H1 (cell line): ENCODE measurements at regions not wholly inside any gene's neighbourhood (a gene's known extent, or its start where the extent isn't known, plus 50 kb on each side); places are given as distances from the start of the nearest gene placed in this dataset.

Experiments
- CTCF ChIA-PET: fragments of 300-600 bp; sonication (Branson Sonifier 250); formaldehyde crosslinking; loops from one replicate; lab custom pipeline; 2021; ENCODE audit not compliant: partially characterized antibody; lab: Charles Lee
- POLR2A ChIA-PET: fragments of 300-600 bp; sonication (Branson Sonifier 250); formaldehyde crosslinking; loops from one replicate; lab custom pipeline; 2021; ENCODE audit warnings: inconsistent platforms; ENCODE audit not compliant: partially characterized antibody; lab: Charles Lee
- DNase-seq, 2 experiments: peaks; one replicate each; pipeline versions ENCODE4 v3.0.0 to v3.0.0-alpha.2; 2010 to 2022; ENCODE audit warnings: low spot score in 2 of 2, low read depth in 1 of 2, mixed read lengths in 1 of 2
- FAIRE-seq: peaks from 2 replicates; lab custom pipeline; 2011; peaks lifted over from hg19 to GRCh38; lab: Jason Lieb, UNC
- H2AFZ ChIP-seq: 2 replicates; pipeline ENCODE4 v1.8.1; 2012; ENCODE audit warnings: low read length, inconsistent platforms
- H2AK5ac ChIP-seq: 2 replicates; pipeline ENCODE4 v1.6.1; 2013; ENCODE audit warnings: low read depth, low read length
- H2BK120ac ChIP-seq: replicated peaks from 2 replicates; pipeline ENCODE3; 2013; ENCODE audit warnings: low read depth, low read length, inconsistent platforms
- H2BK12ac ChIP-seq: 2 replicates; pipeline ENCODE4 v1.6.1; 2013; ENCODE audit warnings: low read depth, low read length
- H2BK15ac ChIP-seq: 2 replicates; pipeline ENCODE4 v1.6.1; 2013; ENCODE audit warnings: low read length
- H2BK20ac ChIP-seq: 2 replicates; pipeline ENCODE4 v1.6.1; 2013; ENCODE audit warnings: low read length
- H2BK5ac ChIP-seq: 2 replicates; pipeline ENCODE4 v1.6.1; 2013; ENCODE audit warnings: low read depth, low read length
- H3K14ac ChIP-seq: 2 replicates; pipeline ENCODE4 v1.6.1; 2013; ENCODE audit warnings: inconsistent platforms; ENCODE audit not compliant: insufficient read length
- H3K18ac ChIP-seq: 2 replicates; pipeline ENCODE4 v1.6.1; 2013; ENCODE audit warnings: low read length; ENCODE audit errors: extremely low read depth
- H3K23ac ChIP-seq: 2 replicates; pipeline ENCODE4 v1.6.1; 2013; ENCODE audit warnings: inconsistent platforms; ENCODE audit not compliant: insufficient read length
- H3K23me2 ChIP-seq: 2 replicates; pipeline ENCODE4 v1.6.1; 2013; ENCODE audit warnings: low read depth, low read length
- H3K27ac ChIP-seq: 2 replicates; pipeline ENCODE4 v1.6.1; 2011; ENCODE audit warnings: low read depth, low read length, inconsistent platforms
- H3K27me3 ChIP-seq, 4 experiments: replicated peaks in 1 of 4; 1 replicate in 1 of 4; 2 replicates in 3 of 4; pipeline versions ENCODE4 v1.6.1 to v1.8.1; 2011 to 2013; ENCODE audit warnings: low read length in 3 of 4, mild to moderate bottlenecking in 3 of 4, inconsistent platforms in 2 of 4, mixed read lengths in 2 of 4, moderate library complexity in 1 of 4; ENCODE audit not compliant: control insufficient read depth in 3 of 4, insufficient read depth in 3 of 4; ENCODE audit errors: extremely low read depth in 1 of 4
- H3K36me3 ChIP-seq, 4 experiments: 2 replicates each; pipeline versions ENCODE4 v1.6.1 to v1.8.1; 2011 to 2013; ENCODE audit warnings: mild to moderate bottlenecking in 4 of 4, low read length in 3 of 4, moderate library complexity in 2 of 4, control low read depth in 1 of 4, inconsistent platforms in 1 of 4; ENCODE audit not compliant: insufficient read depth in 4 of 4, control insufficient read depth in 2 of 4
- H3K4ac ChIP-seq: replicated peaks from 2 replicates; pipeline ENCODE3; 2013; ENCODE audit warnings: low read length, low read depth, mixed read lengths, inconsistent platforms; ENCODE audit not compliant: insufficient read length
- H3K4me1 ChIP-seq, 4 experiments: replicated peaks in 1 of 4; 1 replicate in 1 of 4; 2 replicates in 3 of 4; pipeline versions ENCODE4 v1.6.1 to v1.8.1; 2011 to 2013; ENCODE audit warnings: low read length in 3 of 4, inconsistent platforms in 2 of 4, mixed read lengths in 1 of 4; ENCODE audit not compliant: insufficient read depth in 4 of 4, control insufficient read depth in 3 of 4
- H3K4me2 ChIP-seq, 2 experiments: 2 replicates each; pipeline versions ENCODE4 v1.6.1 to v1.8.1; 2011 to 2013; ENCODE audit warnings: low read depth in 2 of 2, low read length in 2 of 2, control low read depth in 1 of 2, inconsistent platforms in 1 of 2, mild to moderate bottlenecking in 1 of 2; ENCODE audit not compliant: insufficient read depth in 1 of 2
- H3K4me3 ChIP-seq, 4 experiments: fragments of 200-600, 300-600 bp in 1 of 4; sonication (generic), shearing (Covaris generic), sonication (Bioruptor Twin) in 1 of 4; 2 replicates each; pipeline versions ENCODE4 v1.5.1 to v1.8.1; 2011 to 2016; ENCODE audit warnings: low read length in 4 of 4, low read depth in 3 of 4, control low read depth in 2 of 4, inconsistent platforms in 2 of 4, mild to moderate bottlenecking in 2 of 4, mixed read lengths in 1 of 4, moderate library complexity in 1 of 4; ENCODE audit not compliant: insufficient read depth in 2 of 4; ENCODE audit errors: extremely low read depth in 1 of 4
- H3K56ac ChIP-seq: replicated peaks from 2 replicates; pipeline ENCODE3; 2013; ENCODE audit warnings: low read depth, mild to moderate bottlenecking, mixed read lengths, low read length, inconsistent platforms; ENCODE audit not compliant: insufficient read length
- H3K79me1 ChIP-seq: 2 replicates; pipeline ENCODE4 v1.6.1; 2013; ENCODE audit warnings: low read depth, low read length, control low read depth
- H3K79me2 ChIP-seq, 2 experiments: 2 replicates each; pipeline versions ENCODE4 v1.6.1 to v1.8.1; 2012 to 2013; ENCODE audit warnings: low read length in 2 of 2, mild to moderate bottlenecking in 2 of 2, inconsistent platforms in 1 of 2; ENCODE audit not compliant: insufficient read depth in 2 of 2, control insufficient read depth in 1 of 2
- H3K9ac ChIP-seq, 4 experiments: replicated peaks in 1 of 4; 1 replicate in 1 of 4; 2 replicates in 3 of 4; pipeline versions ENCODE4 v1.6.1 to v1.8.1; 2011 to 2013; ENCODE audit warnings: low read depth in 3 of 4, low read length in 3 of 4, control low read depth in 2 of 4, mild to moderate bottlenecking in 2 of 4, moderate library complexity in 2 of 4, inconsistent platforms in 1 of 4; ENCODE audit errors: extremely low read depth in 1 of 4
- H3K9me3 ChIP-seq, 2 experiments: 2 replicates each; pipeline versions ENCODE4 v1.6.1 to v1.8.1; 2012 to 2013; ENCODE audit warnings: mild to moderate bottlenecking in 2 of 2, moderate library complexity in 2 of 2, control low read depth in 1 of 2, inconsistent platforms in 1 of 2, low read depth in 1 of 2, low read length in 1 of 2, mixed read lengths in 1 of 2; ENCODE audit not compliant: insufficient read depth in 2 of 2
- H4K20me1 ChIP-seq, 2 experiments: replicated peaks in 1 of 2; 2 replicates each; pipeline versions ENCODE3 to v1.8.1; 2011 to 2013; ENCODE audit warnings: inconsistent platforms in 2 of 2, low read length in 2 of 2, mild to moderate bottlenecking in 1 of 2; ENCODE audit not compliant: insufficient read depth in 2 of 2, control insufficient read depth in 1 of 2
- H4K5ac ChIP-seq: 2 replicates; pipeline ENCODE4 v1.6.1; 2013; ENCODE audit warnings: low read length, low read depth, mixed read lengths, inconsistent platforms; ENCODE audit not compliant: insufficient read length
- H4K8ac ChIP-seq: 2 replicates; pipeline ENCODE4 v1.8.0; 2013; ENCODE audit warnings: mild to moderate bottlenecking, moderate library complexity, low read length, inconsistent platforms; ENCODE audit not compliant: insufficient read depth; ENCODE audit errors: extremely low read depth
- H4K91ac ChIP-seq: replicated peaks from 2 replicates; pipeline ENCODE3; 2013; ENCODE audit warnings: low read length, mixed read lengths, inconsistent platforms; ENCODE audit not compliant: insufficient read length
- ASH2L ChIP-seq: fragments of 200-600, 300-600 bp; sonication (generic); IDR thresholded peaks from one replicate; pipeline ENCODE4 v1.7.1; 2017; ENCODE audit warnings: low read length
- ATF2 ChIP-seq: IDR thresholded peaks from 2 replicates; pipeline ENCODE4 v1.6.1; 2012; ENCODE audit warnings: low read length, inconsistent platforms
- CTBP2 ChIP-seq: IDR thresholded peaks from 2 replicates; pipeline ENCODE4 v1.7.0; 2011; ENCODE audit warnings: borderline replicate concordance, mild to moderate bottlenecking, moderate library complexity, mixed read lengths, low read length; ENCODE audit not compliant: insufficient read depth, insufficient read length
- CTCF ChIP-seq, 3 experiments: IDR thresholded peaks; 1 replicate in 2 of 3; 2 replicates in 1 of 3; pipeline versions ENCODE4 v1.5.1 to v1.6.1; 2011; ENCODE audit warnings: low read length in 3 of 3, mild to moderate bottlenecking in 3 of 3, inconsistent platforms in 2 of 3, low read depth in 1 of 3, moderate library complexity in 1 of 3; ENCODE audit not compliant: insufficient read depth in 1 of 3; ENCODE audit errors: control extremely low read depth in 1 of 3
- JUND ChIP-seq: IDR thresholded peaks from 2 replicates; pipeline ENCODE4 v1.6.1; 2011; ENCODE audit warnings: mild to moderate bottlenecking, improper control_type of control experiment, low read length
- POLR2A ChIP-seq, 2 experiments: IDR thresholded peaks; 1 replicate in 1 of 2; 2 replicates in 1 of 2; pipeline ENCODE4 v1.6.1; 2011; ENCODE audit warnings: low read depth in 2 of 2, low read length in 2 of 2, mild to moderate bottlenecking in 2 of 2; ENCODE audit errors: control extremely low read depth in 1 of 2
- SIRT6 ChIP-seq: IDR thresholded peaks from one replicate; pipeline ENCODE4 v1.7.1; 2012; ENCODE audit warnings: low read length, inconsistent platforms
- TEAD4 ChIP-seq: IDR thresholded peaks from 2 replicates; pipeline ENCODE4 v1.6.1; 2012; ENCODE audit warnings: low read depth, low read length, inconsistent platforms, mixed read lengths
- ZNF274 ChIP-seq: IDR thresholded peaks from 2 replicates; pipeline ENCODE4 v1.7.0; 2012; ENCODE audit warnings: low read length, borderline replicate concordance; ENCODE audit errors: extremely low read depth
- WGBS, 2 experiments: shearing (Covaris generic) in 1 of 2; methylation state at CpG; one replicate each; pipeline versions ENCODE4 v1.1.6 to v1.1.7; 2013 to 2015; ENCODE audit warnings: low lambda C conversion rate in 2 of 2, mixed read lengths in 2 of 2, inconsistent platforms in 1 of 2, low coverage in 1 of 2, missing lambda C conversion rate in 1 of 2; ENCODE audit not compliant: insufficient replicate concordance in 2 of 2, insufficient coverage in 1 of 2, insufficient read length in 1 of 2; ENCODE audit errors: extremely low coverage in 1 of 2, missing lambda C conversion rate in 1 of 2; 5-methylcytosine and 5-hydroxymethylcytosine counted together

GRCh38 chr2:8472545-8473323, 209.1 kb upstream of the ID2 start:
- WGBS, 2 experiments, result 88% methylated on average over 7 of the region's 7 CpGs; no CpG with 5 or more reads in 1 of the 2 experiments
- ChIA-PET CTCF (interaction anchor here (0.7 to 0.9 kb wide), 3 partner anchors 9 to 43 kb away, joined by 3 read pairs; no protein-coding TSS in a partner anchor), POLR2A (no interaction called here)
- H2AFZ ChIP-seq, result no peak overlapping the region
- no peaks in the 10 kb centered on the region for H3K9me3 ChIP-seq
- H2BK5ac ChIP-seq, result no peak overlapping the region
- H2BK12ac ChIP-seq, result no peak overlapping the region
- H3K27ac ChIP-seq, result no peak overlapping the region
- H3K9ac ChIP-seq, result no peak overlapping the region
- TF ChIP-seq CTCF (IDR thresholded peaks at IDR 0.05; ENCODE audit: control extremely low read depth in 1 of 3, insufficient read depth in 1 of 3, low read depth in 1 of 3, low read length in 3 of 3), result no peak
- TF ChIP-seq ASH2L, result no peak
- TF ChIP-seq ATF2, result no peak
- TF ChIP-seq TEAD4, result no peak
- no peak for TF ChIP-seq POLR2A (IDR thresholded peaks at IDR 0.05; ENCODE audit: control extremely low read depth in 1 of 2, low read depth in 2 of 2, low read length in 2 of 2)
- TF ChIP-seq CTBP2, result no peak
- no peak for TF ChIP-seq SIRT6
- TF ChIP-seq ZNF274, result no peak
- no peak for TF ChIP-seq JUND
- FAIRE-seq, result no peak
- no peaks in the 10 kb centered on the region for H3K23me2 ChIP-seq
- no peaks in the 10 kb centered on the region for H3K79me1 ChIP-seq
- no peak overlapping the region for H2BK120ac ChIP-seq
- no peak overlapping the region for H3K14ac ChIP-seq
- no peak overlapping the region for H4K5ac ChIP-seq
- no peak overlapping the region for H3K56ac ChIP-seq
- H3K23ac ChIP-seq, result no peak overlapping the region
- H3K27me3 ChIP-seq, result no peaks in the 10 kb centered on the region
- H3K79me2 ChIP-seq, result no peaks in the 10 kb centered on the region
- H3K36me3 ChIP-seq, result no peaks in the 10 kb centered on the region
- no peak overlapping the region for H2AK5ac ChIP-seq
- no peak overlapping the region for H4K91ac ChIP-seq
- no peak overlapping the region for H4K8ac ChIP-seq
- H3K4ac ChIP-seq, result no peak overlapping the region
- H3K4me2 ChIP-seq, result no peak overlapping the region
- no peak overlapping the region for H2BK15ac ChIP-seq
- H3K4me3 ChIP-seq, result no peak overlapping the region
- no peak for DNase-seq
- no peak overlapping the region for H2BK20ac ChIP-seq
- H3K4me1 ChIP-seq, result no peaks in the 10 kb centered on the region
- no peaks in the 10 kb centered on the region for H4K20me1 ChIP-seq
- H3K18ac ChIP-seq, result no peak overlapping the region
